Gastroesophageal sphincter (tissue), 4 donors: ENCODE measurements at regions not wholly inside any gene's neighbourhood (a gene's known extent, or its start where the extent isn't known, plus 50 kb on each side); places are given as distances from the start of the nearest gene placed in this dataset.

ENCODE experiments used
- ATAC-seq: fragments of 150-250 bp; one replicate; pipeline ENCODE4 v1.9.1; 2016; ENCODE audit warnings: mild to moderate bottlenecking, moderate library complexity
- H3K27ac ChIP-seq, 4 donors: fragments of 200-600 bp; sonication (generic) in 3 of 4; 1 replicate in 3 of 4; 2 replicates in 1 of 4; pipeline ENCODE4 v1.5.1; 2016 to 2019
- H3K27me3 ChIP-seq: fragments of 200-600 bp; sonication (generic); one replicate; pipeline ENCODE4 v1.5.1; 2019
- H3K36me3 ChIP-seq, 2 donors: fragments of 200-600 bp; sonication (generic); one replicate each; pipeline ENCODE4 v1.5.1; 2019; ENCODE audit warnings: control low read depth in 1 of 2
- H3K4me1 ChIP-seq, 3 donors: fragments of 200-600 bp; sonication (generic); 1 replicate in 2 of 3; 2 replicates in 1 of 3; pipeline ENCODE4 v1.5.1; 2016 to 2019; ENCODE audit warnings: control low read depth in 2 of 3
- H3K4me3 ChIP-seq, 2 donors: fragments of 200-600 bp; sonication (generic); one replicate each; pipeline ENCODE4 v1.5.1; 2019; ENCODE audit warnings: mild to moderate bottlenecking in 1 of 2, moderate library complexity in 1 of 2
- H3K9me3 ChIP-seq, 3 donors: fragments of 200-600 bp; sonication (generic); one replicate each; pipeline ENCODE4 v1.5.1; 2017 to 2019; ENCODE audit warnings: control low read depth in 2 of 3
- EP300 ChIP-seq: sonication (generic); formaldehyde crosslinking; IDR thresholded peaks from one replicate; pipeline ENCODE4 v1.6.1; 2017; ENCODE audit warnings: antibody characterized with exemption, mild to moderate bottlenecking
- POLR2A ChIP-seq, 2 donors: fragments of 450-650 bp; IDR thresholded peaks; one replicate each; pipeline ENCODE4 v1.6.1; 2017; ENCODE audit warnings: antibody characterized with exemption in 2 of 2, mild to moderate bottlenecking in 2 of 2, moderate library complexity in 1 of 2
- POLR2AphosphoS5 ChIP-seq: sonication (generic); formaldehyde crosslinking; IDR thresholded peaks from one replicate; pipeline ENCODE4 v1.6.1; 2017; ENCODE audit warnings: antibody characterized with exemption
- WGBS, 2 donors: methylation state at CpG; one replicate each; pipeline ENCODE4 v1.1.5; 2018; ENCODE audit warnings: low coverage in 1 of 2; 5-methylcytosine and 5-hydroxymethylcytosine counted together
- TF ChIP-seq, protein P1 (sequence below), 4 experiments: fragments of 200-600 bp in 2 of 4; fragments of 450-650 bp in 2 of 4; sonication (generic) in 1 of 4; IDR thresholded peaks; one replicate each; pipeline ENCODE4 v1.5.1; 2017 to 2019; ENCODE audit warnings: antibody characterized with exemption in 4 of 4, mild to moderate bottlenecking in 2 of 4, moderate library complexity in 2 of 4

DNA sequence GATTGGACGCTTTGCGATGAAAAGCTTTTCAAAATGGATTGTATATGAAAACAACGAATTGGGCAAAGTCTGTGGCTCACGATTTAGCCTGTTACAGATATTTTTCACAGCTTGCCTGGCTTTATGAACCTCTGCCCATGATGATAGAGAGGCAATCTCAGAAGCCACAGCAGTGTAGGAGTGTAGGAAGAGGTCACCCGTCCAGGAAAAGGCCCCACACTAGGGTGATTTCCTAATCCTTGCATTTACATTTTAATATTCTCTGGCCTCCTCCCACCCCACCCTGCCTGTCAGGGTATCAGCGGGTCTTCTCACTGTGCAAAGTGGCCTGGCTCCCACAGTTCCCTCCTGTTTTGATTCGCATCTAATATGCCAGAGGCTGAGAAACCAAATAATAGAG lies 81.8 kb upstream of the FOXN3 start:
- no peak for ATAC-seq
- Histone ChIP-seq H3K9me3 (no peaks in the 10 kb centered on the region), H3K4me1 (peaks cover 0 to 7% (median 0%) of the 10 kb centered on the region in 3 donors), H3K36me3 (no peaks in the 10 kb centered on the region), H3K27ac (no peak overlapping the region), H3K27me3 (no peaks in the 10 kb centered on the region), H3K4me3 (no peak overlapping the region)
- 77 to 88% methylated on average over 2 to 6 of the region's 7 CpGs for WGBS, 2 donors
- TF ChIP-seq, protein P1, sequence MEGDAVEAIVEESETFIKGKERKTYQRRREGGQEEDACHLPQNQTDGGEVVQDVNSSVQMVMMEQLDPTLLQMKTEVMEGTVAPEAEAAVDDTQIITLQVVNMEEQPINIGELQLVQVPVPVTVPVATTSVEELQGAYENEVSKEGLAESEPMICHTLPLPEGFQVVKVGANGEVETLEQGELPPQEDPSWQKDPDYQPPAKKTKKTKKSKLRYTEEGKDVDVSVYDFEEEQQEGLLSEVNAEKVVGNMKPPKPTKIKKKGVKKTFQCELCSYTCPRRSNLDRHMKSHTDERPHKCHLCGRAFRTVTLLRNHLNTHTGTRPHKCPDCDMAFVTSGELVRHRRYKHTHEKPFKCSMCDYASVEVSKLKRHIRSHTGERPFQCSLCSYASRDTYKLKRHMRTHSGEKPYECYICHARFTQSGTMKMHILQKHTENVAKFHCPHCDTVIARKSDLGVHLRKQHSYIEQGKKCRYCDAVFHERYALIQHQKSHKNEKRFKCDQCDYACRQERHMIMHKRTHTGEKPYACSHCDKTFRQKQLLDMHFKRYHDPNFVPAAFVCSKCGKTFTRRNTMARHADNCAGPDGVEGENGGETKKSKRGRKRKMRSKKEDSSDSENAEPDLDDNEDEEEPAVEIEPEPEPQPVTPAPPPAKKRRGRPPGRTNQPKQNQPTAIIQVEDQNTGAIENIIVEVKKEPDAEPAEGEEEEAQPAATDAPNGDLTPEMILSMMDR (IDR thresholded peaks at IDR 0.05) = no peak
- TF ChIP-seq EP300 = no peak
- TF ChIP-seq POLR2AphosphoS5 = no peak
- TF ChIP-seq POLR2A (IDR thresholded peaks at IDR 0.05) = no peak

DNA sequence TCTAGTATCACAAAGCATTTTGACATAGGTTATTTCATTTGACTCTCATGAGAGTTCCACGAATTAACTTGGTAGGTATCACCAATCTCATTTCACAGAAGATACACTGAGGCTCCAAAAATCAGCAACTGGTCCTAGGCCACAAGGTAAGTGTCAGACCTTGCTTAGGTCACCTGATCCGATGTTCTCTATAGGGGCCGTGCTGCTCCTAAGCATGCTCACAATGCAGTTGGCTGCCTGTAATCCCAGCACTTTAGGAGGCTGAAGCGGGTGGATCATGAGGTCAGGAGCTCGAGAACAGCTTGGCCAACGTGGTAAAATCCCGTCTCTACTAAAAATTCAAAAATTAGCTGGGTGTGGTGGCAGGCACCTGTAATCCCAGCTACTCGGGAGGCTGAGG lies 78.7 kb upstream of the FOXN3 start:
- no peaks in the 10 kb centered on the region for H3K36me3 ChIP-seq
- no peaks in the 10 kb centered on the region for H3K9me3 ChIP-seq
- no peak for ATAC-seq
- TF ChIP-seq POLR2AphosphoS5 = no peak
- TF ChIP-seq POLR2A (IDR thresholded peaks at IDR 0.05) = no peak
- TF ChIP-seq, protein P1 (IDR thresholded peaks at IDR 0.05) = no peak
- no peak for TF ChIP-seq EP300
- no peaks in the 10 kb centered on the region for H3K4me1 ChIP-seq
- no peak overlapping the region for H3K4me3 ChIP-seq
- no peaks in the 10 kb centered on the region for H3K27me3 ChIP-seq
- no peak overlapping the region for H3K27ac ChIP-seq
- 93 to 97% methylated on average over 2 to 5 of the region's 8 CpGs for WGBS, 2 donors

- Histone ChIP-seq H3K27ac (no peak overlapping the region), H3K9me3 (no peaks in the 10 kb centered on the region), H3K36me3 (no peaks in the 10 kb centered on the region), H3K4me3 (no peak overlapping the region), H3K27me3 (no peaks in the 10 kb centered on the region), H3K4me1 (peaks cover 0 to 17% (median 0%) of the 10 kb centered on the region in 3 donors)
- no peak for TF ChIP-seq POLR2AphosphoS5
- no peak for TF ChIP-seq POLR2A (IDR thresholded peaks at IDR 0.05)
- TF ChIP-seq, protein P1 (IDR thresholded peaks at IDR 0.05) = no peak
- TF ChIP-seq EP300 = no peak
- WGBS, 2 donors = 67 to 75% methylated on average over 10 to 11 of the region's 11 CpGs
- no peak for ATAC-seq
Measured at GRCh38 chr14:89493877-89494634, 77.0 kb upstream of the FOXN3 start.

- H3K9me3 ChIP-seq = no peaks in the 10 kb centered on the region
- H3K27ac ChIP-seq = no peak overlapping the region
- no peaks in the 10 kb centered on the region for H3K36me3 ChIP-seq
- no peak overlapping the region for H3K4me3 ChIP-seq
- ATAC-seq = no peak
- no peaks in the 10 kb centered on the region for H3K27me3 ChIP-seq
- 84 to 86% methylated on average over 4 of the region's 4 CpGs for WGBS, 2 donors
- H3K4me1 ChIP-seq = peaks cover 0 to 17% (median 0%) of the 10 kb centered on the region in 3 donors
- TF ChIP-seq, protein P1 (IDR thresholded peaks at IDR 0.05) = no peak
- TF ChIP-seq POLR2AphosphoS5 = no peak
- no peak for TF ChIP-seq EP300
- TF ChIP-seq POLR2A (IDR thresholded peaks at IDR 0.05) = no peak
Measured at GRCh38 chr14:89493406-89493805, 76.4 kb upstream of the FOXN3 start.

DNA sequence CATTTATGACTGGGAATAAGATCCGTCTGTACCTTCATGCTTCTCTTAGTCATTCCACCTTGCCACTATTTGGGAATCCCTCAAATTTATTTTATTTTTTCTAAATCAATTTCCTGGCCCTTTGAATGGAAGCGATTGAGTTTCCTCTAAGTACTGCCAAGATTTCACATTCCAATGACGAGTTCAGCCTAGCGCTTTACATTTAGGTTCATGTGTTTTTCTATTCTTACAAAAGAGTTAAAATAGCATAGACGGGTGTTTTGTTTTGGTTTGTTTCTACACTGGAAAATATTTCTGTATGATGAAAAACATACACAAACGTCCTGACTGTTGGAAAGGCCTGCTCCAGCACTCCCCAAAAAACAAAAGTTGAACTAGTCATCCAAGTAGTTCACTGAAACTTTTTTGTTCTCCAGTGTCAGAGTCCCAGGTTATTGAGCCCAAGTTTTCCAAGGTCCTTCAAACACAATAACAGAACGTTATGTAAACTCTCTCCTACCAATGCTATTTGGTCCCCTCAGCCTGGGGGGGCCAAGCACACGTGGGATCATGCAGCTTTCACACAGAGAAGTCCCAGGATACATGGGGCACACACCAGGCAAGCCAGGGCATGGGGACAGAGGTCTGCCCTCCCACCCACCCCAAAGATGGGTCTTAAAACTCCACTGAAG lies 74.8 kb upstream of the FOXN3 start:
- Histone ChIP-seq H3K36me3 (no peaks in the 10 kb centered on the region), H3K27ac (no peak overlapping the region), H3K4me3 (no peak overlapping the region), H3K4me1 (peaks cover 0 to 17% (median 0%) of the 10 kb centered on the region in 3 donors), H3K27me3 (no peaks in the 10 kb centered on the region), H3K9me3 (no peaks in the 10 kb centered on the region)
- WGBS, 2 donors = 67 to 77% methylated on average over 7 to 8 of the region's 8 CpGs
- no peak for ATAC-seq
- no peak for TF ChIP-seq POLR2A (IDR thresholded peaks at IDR 0.05)
- TF ChIP-seq, protein P1 (IDR thresholded peaks at IDR 0.05) = no peak
- no peak for TF ChIP-seq EP300
- no peak for TF ChIP-seq POLR2AphosphoS5
